GM19238 (cell line): ENCODE measurements at regions not wholly inside any gene's neighbourhood (a gene's known extent, or its start where the extent isn't known, plus 50 kb on each side); places are given as distances from the start of the nearest gene placed in this dataset.

Source experiments
- DNase-seq: peaks from one replicate; pipeline ENCODE4 v3.0.0; 2011; ENCODE audit warnings: low spot score; ENCODE audit not compliant: insufficient read length

DNA sequence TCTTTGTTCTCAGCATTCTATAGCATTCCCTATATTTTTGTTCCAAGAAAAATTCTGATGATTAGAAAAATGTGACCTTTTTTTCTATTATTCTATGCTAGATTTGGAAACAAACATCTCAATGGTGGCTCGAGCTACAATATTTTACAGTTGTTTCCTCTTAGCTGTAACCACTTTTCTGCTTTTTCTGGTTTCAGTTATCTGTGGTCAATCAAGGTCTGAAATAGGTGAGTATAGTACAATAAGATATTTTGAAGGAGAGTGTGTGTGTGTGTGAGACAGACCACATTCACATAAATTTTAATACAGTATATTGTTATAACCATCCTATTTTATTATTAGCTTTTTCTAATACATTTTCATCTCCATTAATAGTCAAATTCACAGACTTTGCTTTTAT is 564.5 kb upstream of the GHITM start:
- DNase-seq: no peak

DNA sequence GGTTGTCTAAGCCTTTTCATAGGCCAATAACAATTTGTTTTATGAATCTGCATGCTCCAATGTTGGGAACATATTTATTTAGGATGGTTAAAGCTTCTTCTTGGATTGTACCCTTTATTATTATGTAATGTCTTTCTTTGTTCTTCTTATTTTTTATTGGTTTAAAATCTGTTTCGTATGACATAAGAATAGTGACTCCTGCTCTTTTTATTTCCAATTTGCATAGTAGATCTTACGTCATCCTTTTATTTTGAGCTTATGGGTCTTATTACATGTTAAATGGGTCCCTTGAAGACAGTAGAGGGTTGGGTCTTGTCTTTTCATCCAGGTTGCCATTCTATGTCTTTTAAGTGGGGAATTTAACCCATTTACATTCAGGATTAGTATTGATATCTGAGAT is 561.9 kb upstream of the GHITM start:
- no peak for DNase-seq

DNA sequence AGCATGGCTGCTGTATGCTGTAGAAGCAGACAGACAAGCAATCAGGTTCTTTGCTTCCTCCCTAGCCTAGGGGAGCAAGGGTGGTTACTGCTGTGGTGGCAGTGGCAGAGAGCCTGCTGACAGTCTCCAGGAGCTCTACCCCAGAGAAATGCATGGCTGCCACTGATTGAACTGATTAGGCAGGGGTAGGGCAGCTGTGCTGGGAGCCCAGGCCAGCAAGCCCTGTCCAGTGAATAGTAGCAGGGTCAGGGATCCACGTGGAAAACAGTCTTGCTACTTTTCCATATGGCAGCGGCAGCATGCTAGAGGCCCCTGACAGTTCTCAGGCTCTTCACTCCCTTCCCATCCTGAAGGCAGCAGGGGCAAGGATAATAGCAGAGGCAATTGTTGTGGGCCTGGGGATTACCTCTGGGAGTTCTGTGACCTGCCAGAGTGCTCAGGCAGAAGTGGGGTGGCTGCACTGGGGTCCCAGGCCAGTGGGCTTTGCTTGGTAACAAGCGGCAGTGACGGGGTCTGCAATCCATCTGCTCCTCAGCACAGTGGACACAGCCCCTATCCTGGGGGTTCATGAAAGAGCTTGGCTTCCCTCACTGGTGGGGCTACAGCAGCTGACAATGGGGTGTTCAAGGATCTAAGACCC is 558.8 kb upstream of the GHITM start:
- DNase-seq: no peak

DNA sequence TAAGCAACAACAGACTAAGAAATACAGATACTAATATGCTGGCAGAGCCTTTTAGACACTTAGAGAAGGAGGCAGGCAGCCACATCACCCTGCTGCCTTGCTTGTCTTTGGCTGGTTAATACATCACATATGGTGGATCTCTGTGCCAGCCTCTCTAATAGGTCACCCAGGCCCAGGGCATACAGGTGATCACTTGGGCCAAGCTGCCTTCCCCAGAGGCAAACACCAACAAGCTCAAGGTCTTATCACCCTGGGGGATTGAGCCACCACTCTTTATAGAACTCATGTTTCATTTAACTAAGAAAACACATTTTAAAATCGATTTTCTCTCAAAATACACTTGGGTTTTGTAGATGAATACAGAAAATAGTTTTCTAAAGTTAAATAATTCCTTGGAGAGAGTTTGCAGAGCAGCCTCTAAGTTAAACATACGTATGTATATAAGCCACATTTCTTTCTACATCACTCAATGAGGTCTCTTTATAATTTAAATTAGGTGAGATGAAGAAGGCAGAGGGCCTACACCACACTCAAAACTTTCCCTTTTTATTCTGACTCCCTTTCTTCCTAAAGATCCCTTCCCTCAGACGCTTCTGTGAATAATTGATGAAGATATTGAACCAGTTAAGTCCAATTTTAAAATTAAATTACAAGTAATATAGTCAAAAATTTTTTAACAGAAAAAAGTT is 556.8 kb upstream of the GHITM start:
- DNase-seq: no peak

- no peak for DNase-seq
Observed at GRCh38 chr10:83585686-83586085, 553.6 kb upstream of the GHITM start.

GRCh38 chr10:83592337-83592935 is 546.9 kb upstream of the GHITM start:
- DNase-seq: no peak

DNA sequence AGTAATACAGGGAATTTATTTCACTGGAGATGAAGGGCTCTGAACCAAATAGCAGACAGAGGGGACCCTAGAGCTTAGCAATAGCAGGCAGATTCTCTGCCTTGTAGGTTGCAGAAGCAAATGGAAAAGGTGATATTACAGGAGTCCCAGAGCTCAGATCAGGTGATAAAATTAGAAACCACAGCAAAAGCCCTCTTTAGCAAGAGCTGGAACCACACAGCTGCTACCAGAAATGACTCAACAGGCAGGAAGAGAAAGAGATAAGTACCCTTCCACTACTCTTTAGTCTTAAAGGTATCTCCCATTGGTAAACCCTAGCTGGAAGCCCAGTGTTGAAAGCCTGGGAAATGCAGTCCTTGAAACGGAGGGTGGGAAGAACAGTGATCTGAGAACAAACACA is 535.6 kb upstream of the GHITM start:
- DNase-seq: no peak

DNA sequence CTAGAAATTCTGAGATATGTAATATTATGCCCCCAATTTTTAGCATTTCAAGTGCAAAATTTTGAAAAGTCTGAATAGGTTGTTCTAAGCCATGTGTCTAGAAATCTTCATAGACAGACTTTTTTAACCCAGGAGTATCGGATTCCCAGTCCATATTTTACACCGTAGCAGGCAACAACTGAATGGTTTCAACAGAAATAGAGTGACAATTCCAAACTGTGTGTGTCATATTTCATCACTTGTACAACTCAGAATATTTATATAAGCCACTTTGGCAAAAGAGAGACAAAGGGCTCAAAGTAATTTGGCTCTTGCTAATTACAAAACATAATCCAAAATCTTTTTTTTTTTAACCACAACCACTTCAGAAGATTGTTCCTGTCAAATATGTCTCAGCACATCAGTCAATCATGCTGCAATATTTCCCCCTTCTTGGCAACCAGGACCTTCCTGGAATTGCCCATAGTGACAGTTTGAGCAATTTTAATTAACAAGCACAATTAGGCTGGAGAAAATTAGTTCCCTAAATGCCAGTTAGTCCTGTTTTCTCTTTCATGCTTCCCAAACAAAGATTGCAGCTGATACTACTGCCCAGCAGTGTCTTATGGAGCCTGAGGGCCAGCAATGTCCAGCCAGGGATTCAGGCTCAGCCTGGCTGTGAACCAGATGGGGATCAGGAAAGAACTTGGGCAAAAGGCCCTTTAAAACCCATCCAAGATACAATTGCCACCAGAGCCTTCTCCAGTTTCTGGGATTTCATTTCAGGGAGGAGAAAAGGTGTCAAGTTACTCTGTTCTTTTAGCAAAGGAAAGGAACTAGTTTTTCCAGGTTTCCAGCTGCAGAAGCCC is 533.3 kb upstream of the GHITM start:
- no peak for DNase-seq

DNA sequence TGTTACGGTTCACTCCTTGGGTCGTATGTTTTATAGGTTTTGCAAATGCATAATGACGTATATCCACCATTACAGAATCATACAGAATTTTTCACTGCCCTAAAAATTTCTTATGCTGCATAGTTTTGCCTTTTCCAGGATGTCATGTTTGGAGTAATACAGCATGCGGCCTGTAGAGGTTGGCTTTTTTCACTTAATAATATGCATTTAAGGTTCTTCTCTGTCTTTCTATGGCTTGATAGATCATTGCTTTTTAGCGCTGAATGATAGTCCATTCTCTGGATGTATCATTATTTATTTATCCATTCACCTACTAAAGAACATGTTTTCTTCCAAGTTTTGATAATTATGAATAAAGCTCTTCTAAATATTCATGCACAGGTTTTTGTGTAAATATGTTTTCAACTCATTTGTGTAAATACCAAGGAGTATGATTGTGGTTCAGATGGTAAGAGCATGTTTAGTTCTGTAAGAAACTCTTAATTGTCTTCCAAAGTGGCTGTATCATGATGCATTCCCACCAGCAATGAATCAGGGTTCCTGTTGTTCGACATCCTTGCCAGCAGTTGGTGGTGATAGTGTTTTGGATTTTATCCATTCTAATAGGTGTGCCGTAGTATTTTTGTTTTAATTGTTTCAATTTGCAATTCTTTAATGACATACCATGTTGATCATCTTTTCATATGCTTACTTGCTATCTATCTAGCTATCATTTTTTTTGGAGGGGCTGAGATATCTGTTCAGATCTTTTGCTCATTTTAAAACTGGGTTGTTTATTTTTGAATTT is 531.2 kb upstream of the GHITM start:
- DNase-seq: no peak

DNA sequence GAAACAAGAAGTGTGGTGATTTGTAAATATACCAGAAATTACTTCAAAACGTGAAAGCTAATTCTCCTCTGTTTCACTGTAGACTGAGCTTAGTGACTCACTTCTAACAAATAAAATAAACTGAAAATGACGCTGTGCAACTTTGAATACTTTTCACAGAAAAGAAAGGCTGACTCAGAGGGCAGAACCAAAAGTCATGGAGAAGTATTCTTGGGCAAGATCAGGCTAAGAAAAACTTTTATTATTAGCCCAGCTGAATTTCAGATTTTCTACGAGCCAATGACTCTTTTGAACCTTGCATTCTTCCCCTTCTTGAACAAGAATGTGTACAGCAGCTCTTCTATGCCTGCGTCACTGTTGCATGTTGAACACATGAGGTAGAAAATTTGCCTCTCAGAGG is 527.3 kb upstream of the GHITM start:
- DNase-seq: no peak

- DNase-seq: no peak
Observed at GRCh38 chr10:83612746-83613145, 526.6 kb upstream of the GHITM start.

- DNase-seq: no peak
Observed at GRCh38 chr10:83617172-83617571, 522.1 kb upstream of the GHITM start.

GRCh38 chr10:83617692-83618545 is 521.4 kb upstream of the GHITM start:
- DNase-seq: no peak

- no peak for DNase-seq
Observed at GRCh38 chr10:83625831-83626360, 513.4 kb upstream of the GHITM start.

DNA sequence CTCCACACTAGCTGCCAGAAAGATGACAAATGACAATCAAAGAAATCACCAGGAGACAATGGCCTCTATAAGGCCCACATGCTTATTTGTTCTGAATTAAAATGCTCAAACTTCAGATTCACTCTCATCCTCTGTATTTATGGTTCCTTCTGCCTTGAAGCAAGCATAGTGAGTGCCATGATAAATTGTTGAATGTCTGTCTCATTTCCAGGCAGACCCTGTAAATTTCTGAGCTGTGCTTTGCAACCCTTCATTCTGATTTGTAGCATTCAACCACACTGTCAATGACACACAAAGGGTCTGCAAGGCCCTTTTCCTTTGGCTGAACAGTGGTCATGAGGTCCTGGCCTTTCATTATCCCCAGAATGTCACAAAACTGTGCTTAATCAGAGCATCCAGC is 506.6 kb upstream of the GHITM start:
- DNase-seq: no peak

- no peak for DNase-seq
Observed at GRCh38 chr10:83633547-83633946, 505.8 kb upstream of the GHITM start.

DNA sequence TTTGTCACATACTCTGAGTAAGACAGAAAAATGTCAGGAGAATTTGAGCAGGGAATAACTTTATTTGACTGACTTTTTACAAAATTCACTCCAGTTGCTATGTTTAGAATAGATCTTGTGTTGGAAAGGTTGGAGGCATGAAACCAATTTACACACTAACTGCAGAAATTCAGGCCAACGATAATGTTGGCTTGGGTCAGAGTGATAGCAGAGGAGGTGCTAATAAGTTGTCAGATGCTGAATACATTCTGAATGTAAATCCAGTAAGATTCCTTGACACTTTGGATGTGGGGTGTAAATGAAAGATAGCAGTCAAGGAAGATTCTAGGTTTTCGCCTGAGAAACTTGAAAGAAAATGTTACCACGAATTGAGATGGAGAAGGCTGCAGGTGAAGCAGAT is 502.5 kb upstream of the GHITM start:
- no peak for DNase-seq

GRCh38 chr10:83647526-83647925 is 491.8 kb upstream of the GHITM start:
- no peak for DNase-seq

DNA sequence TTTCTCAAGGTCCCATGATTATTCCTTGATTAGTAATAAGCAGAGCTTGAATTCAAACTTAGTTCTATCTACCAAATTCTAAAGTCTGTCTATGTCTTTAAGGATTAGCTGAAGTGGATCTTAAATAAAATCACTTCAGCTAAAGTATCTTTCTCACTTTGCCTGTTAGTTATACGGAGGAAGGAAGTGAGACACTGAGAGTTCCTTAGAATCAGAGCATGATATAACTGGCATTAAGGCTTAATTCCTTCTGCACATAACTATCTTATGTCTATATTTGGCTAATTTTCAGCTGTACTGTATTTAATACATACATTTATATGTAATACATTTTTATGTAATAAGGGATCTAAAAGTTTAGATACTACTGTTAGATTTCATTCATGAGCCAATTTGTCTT is 491.1 kb upstream of the GHITM start:
- no peak for DNase-seq

GRCh38 chr10:83649471-83649870 is 489.8 kb upstream of the GHITM start:
- no peak for DNase-seq
